ENCODE measurements at regions not wholly inside any gene's neighbourhood (a gene's known extent, or its start where the extent isn't known, plus 50 kb on each side); places are given as distances from the start of the nearest gene placed in this dataset.
"Not testable (repeated sequence)": the region's sequence is repeated elsewhere in the genome, so short reads cannot be mapped to it uniquely, and the experiment has no call there.

GRCh38 chr18:22710673-22711191, 222.4 kb upstream of the RBBP8 start:
- POLR2A ChIA-PET, result interaction anchor here (0.6 kb wide), 1 partner anchor 44 kb away, joined by 3 read pairs; no protein-coding TSS in a partner anchor
- DNase-seq (ENCODE audit: low read depth, low spot score), result no peak
- CTCF ChIA-PET, result no interaction called here
- peak overlapping the region; percentile 55 for H3K4me3 ChIP-seq (ENCODE audit: low read depth, low read length)
- H3K27ac ChIP-seq (ENCODE audit: low read depth, low read length), result peak overlapping the region; percentile 42
- no peaks in the 10 kb centered on the region for H3K9me3 ChIP-seq (ENCODE audit: control insufficient read depth, insufficient read depth, low read length)
- H3K27me3 ChIP-seq (ENCODE audit: control insufficient read depth, insufficient read depth, low read length), result peaks cover under 1% of the 10 kb centered on the region
- no peak for TF ChIP-seq CTCF (IDR thresholded peaks at IDR 0.05; ENCODE audit: low read depth, low read length)

GRCh38 chr18:22711192-22711685, 221.9 kb upstream of the RBBP8 start:
- Histone ChIP-seq H3K27ac (ENCODE audit: low read depth, low read length) (peak overlapping the region; percentile 42), H3K9me3 (ENCODE audit: control insufficient read depth, insufficient read depth, low read length) (no peaks in the 10 kb centered on the region), H3K27me3 (ENCODE audit: control insufficient read depth, insufficient read depth, low read length) (peaks cover 3% of the 10 kb centered on the region), H3K4me3 (ENCODE audit: low read depth, low read length) (peak overlapping the region; percentile 55)
- CTCF ChIA-PET, result no interaction called here
- POLR2A ChIA-PET, result interaction anchor here (0.6 kb wide), 1 partner anchor 45 kb away, joined by 3 read pairs; no protein-coding TSS in a partner anchor
- no peak for DNase-seq (ENCODE audit: low read depth, low spot score)
- TF ChIP-seq CTCF (IDR thresholded peaks at IDR 0.05; ENCODE audit: low read depth, low read length), result no peak

GRCh38 chr18:22713511-22713910, 219.6 kb upstream of the RBBP8 start:
- POLR2A ChIA-PET, result no interaction called here

GRCh38 chr18:22717536-22717935, 215.6 kb upstream of the RBBP8 start:
- CTCF ChIA-PET, result not testable (repeated sequence)

More at GRCh38 chr18:22713511-22713910, 219.6 kb upstream of the RBBP8 start:
- Histone ChIP-seq H3K9me3 (ENCODE audit: control insufficient read depth, insufficient read depth, low read length) (no peaks in the 10 kb centered on the region), H3K4me3 (ENCODE audit: low read depth, low read length) (no peak overlapping the region), H3K27ac (ENCODE audit: low read depth, low read length) (no peak overlapping the region), H3K27me3 (ENCODE audit: control insufficient read depth, insufficient read depth, low read length) (peaks cover 3% of the 10 kb centered on the region)
- DNase-seq (ENCODE audit: low read depth, low spot score), result no peak
- CTCF ChIA-PET, result interaction anchor here (0.7 kb wide), 1 partner anchor 638 kb away, joined by 3 read pairs; no protein-coding TSS in a partner anchor
- TF ChIP-seq CTCF (IDR thresholded peaks at IDR 0.05; ENCODE audit: low read depth, low read length), result no peak

GRCh38 chr18:22723221-22723620, 209.9 kb upstream of the RBBP8 start:
- no peak overlapping the region for H3K27ac ChIP-seq (ENCODE audit: low read depth, low read length)
- H3K27me3 ChIP-seq (ENCODE audit: control insufficient read depth, insufficient read depth, low read length), result peaks cover 2% of the 10 kb centered on the region
- no peaks in the 10 kb centered on the region for H3K9me3 ChIP-seq (ENCODE audit: control insufficient read depth, insufficient read depth, low read length)
- no peak for DNase-seq (ENCODE audit: low read depth, low spot score)
- POLR2A ChIA-PET, result no interaction called here
- no peak overlapping the region for H3K4me3 ChIP-seq (ENCODE audit: low read depth, low read length)
- TF ChIP-seq CTCF (IDR thresholded peaks at IDR 0.05; ENCODE audit: low read depth, low read length), result no peak
- CTCF ChIA-PET, result interaction anchor here (0.7 to 1.2 kb wide), 2 partner anchors 20 to 76 kb away, joined by 3 read pairs; no protein-coding TSS in a partner anchor

More at GRCh38 chr18:22717536-22717935, 215.6 kb upstream of the RBBP8 start:
- H3K27ac ChIP-seq (ENCODE audit: low read depth, low read length); H3K9me3 ChIP-seq (ENCODE audit: control insufficient read depth, insufficient read depth, low read length); H3K27me3 ChIP-seq (ENCODE audit: control insufficient read depth, insufficient read depth, low read length); H3K4me3 ChIP-seq (ENCODE audit: low read depth, low read length); POLR2A ChIA-PET; DNase-seq (ENCODE audit: low read depth, low spot score): not testable (repeated sequence)

Measured in AG04450 (cell line).